Endodermal cell (in vitro differentiated cells): ENCODE measurements at regions not wholly inside any gene's neighbourhood (a gene's known extent, or its start where the extent isn't known, plus 50 kb on each side); places are given as distances from the start of the nearest gene placed in this dataset.

Experiments
- DNase-seq: peaks from one replicate; pipeline ENCODE4 v3.0.0-alpha.2; 2017
- H3K27ac ChIP-seq: 2 replicates; pipeline ENCODE4 v1.5.1; 2013; ENCODE audit warnings: mild to moderate bottlenecking, low read depth, low read length, moderate library complexity
- H3K27me3 ChIP-seq: 2 replicates; pipeline ENCODE4 v1.6.1; 2013; ENCODE audit warnings: mild to moderate bottlenecking, low read length, moderate library complexity; ENCODE audit not compliant: insufficient read depth, control insufficient read depth, poor library complexity, severe bottlenecking
- H3K36me3 ChIP-seq: 2 replicates; pipeline ENCODE4 v1.7.0; 2013; ENCODE audit warnings: mild to moderate bottlenecking, low read length, moderate library complexity; ENCODE audit not compliant: control insufficient read depth, insufficient read depth
- H3K4me1 ChIP-seq: one replicate; pipeline ENCODE4 v1.7.0; 2013; ENCODE audit warnings: low read length; ENCODE audit not compliant: control insufficient read depth, insufficient read depth
- H3K4me3 ChIP-seq: 2 replicates; pipeline ENCODE4 v1.5.1; 2013; ENCODE audit warnings: mild to moderate bottlenecking, low read length, moderate library complexity
- H3K9ac ChIP-seq: 2 replicates; pipeline ENCODE4 v1.6.1; 2013; ENCODE audit warnings: mild to moderate bottlenecking, low read length, moderate library complexity; ENCODE audit not compliant: poor library complexity, severe bottlenecking; ENCODE audit errors: extremely low read depth
- H3K9me3 ChIP-seq: 2 replicates; pipeline ENCODE4 v1.6.1; 2013; ENCODE audit warnings: mild to moderate bottlenecking, low read length, moderate library complexity; ENCODE audit not compliant: control insufficient read depth
- H3K27ac Mint-ChIP-seq: 2 replicates; pipeline ENCODE4 v1.8.0; 2020; ENCODE audit warnings: mixed read lengths
- H3K27me3 Mint-ChIP-seq: 2 replicates; pipeline ENCODE4 v1.8.0; 2021; ENCODE audit warnings: mild to moderate bottlenecking, mixed read lengths; ENCODE audit not compliant: insufficient read depth
- H3K36me3 Mint-ChIP-seq: 2 replicates; pipeline ENCODE4 v1.8.0; 2020; ENCODE audit warnings: low read depth, mixed read lengths
- H3K4me1 Mint-ChIP-seq: 2 replicates; pipeline ENCODE4 v1.8.0; 2020; ENCODE audit warnings: mixed read lengths
- H3K4me3 Mint-ChIP-seq: 2 replicates; pipeline ENCODE4 v1.8.0; 2020; ENCODE audit warnings: mild to moderate bottlenecking, moderate library complexity, mixed read lengths
- H3K9me3 Mint-ChIP-seq: 2 replicates; pipeline ENCODE4 v1.8.0; 2020; ENCODE audit warnings: mild to moderate bottlenecking, mixed read lengths
- WGBS, 2 experiments: methylation state at CpG; one replicate each; pipeline versions ENCODE4 v1.1.5 to v1.1.7; 2013; ENCODE audit warnings: missing lambda C conversion rate in 2 of 2, mixed read lengths in 1 of 2; ENCODE audit not compliant: insufficient coverage in 1 of 2, insufficient read length in 1 of 2; 5-methylcytosine and 5-hydroxymethylcytosine counted together
- TF ChIP-seq, protein P1 (sequence below): fragments of 200-600 bp; sonication (generic); conservative IDR thresholded peaks from 2 replicates; pipeline ENCODE4 v1.5.0; 2021; ENCODE audit warnings: antibody characterized with exemption, mild to moderate bottlenecking

DNA sequence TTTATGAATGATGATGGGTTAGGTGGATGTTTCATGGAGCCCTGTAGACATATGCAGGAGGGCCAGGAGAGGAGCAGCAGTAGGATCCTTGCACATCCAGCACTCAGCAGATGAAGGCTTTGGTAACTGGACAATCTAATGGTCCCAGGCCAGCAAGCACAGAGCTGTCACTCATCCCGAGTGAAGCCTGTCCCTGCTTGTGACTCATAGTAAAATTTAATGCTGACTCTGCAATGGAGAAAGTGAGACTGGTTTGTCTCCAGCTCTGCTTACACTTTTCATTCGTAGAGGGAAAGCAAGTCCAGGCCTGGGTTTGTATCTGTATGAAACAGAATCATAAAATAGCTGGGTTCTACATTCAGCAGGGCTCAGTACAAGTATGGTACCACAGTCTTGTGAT is 131.7 kb downstream of the DTWD1 start:
- TF ChIP-seq, protein P1, sequence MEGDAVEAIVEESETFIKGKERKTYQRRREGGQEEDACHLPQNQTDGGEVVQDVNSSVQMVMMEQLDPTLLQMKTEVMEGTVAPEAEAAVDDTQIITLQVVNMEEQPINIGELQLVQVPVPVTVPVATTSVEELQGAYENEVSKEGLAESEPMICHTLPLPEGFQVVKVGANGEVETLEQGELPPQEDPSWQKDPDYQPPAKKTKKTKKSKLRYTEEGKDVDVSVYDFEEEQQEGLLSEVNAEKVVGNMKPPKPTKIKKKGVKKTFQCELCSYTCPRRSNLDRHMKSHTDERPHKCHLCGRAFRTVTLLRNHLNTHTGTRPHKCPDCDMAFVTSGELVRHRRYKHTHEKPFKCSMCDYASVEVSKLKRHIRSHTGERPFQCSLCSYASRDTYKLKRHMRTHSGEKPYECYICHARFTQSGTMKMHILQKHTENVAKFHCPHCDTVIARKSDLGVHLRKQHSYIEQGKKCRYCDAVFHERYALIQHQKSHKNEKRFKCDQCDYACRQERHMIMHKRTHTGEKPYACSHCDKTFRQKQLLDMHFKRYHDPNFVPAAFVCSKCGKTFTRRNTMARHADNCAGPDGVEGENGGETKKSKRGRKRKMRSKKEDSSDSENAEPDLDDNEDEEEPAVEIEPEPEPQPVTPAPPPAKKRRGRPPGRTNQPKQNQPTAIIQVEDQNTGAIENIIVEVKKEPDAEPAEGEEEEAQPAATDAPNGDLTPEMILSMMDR, result no peak
- Histone ChIP-seq H3K9me3 (no peaks in the 10 kb centered on the region), H3K9ac (no peak overlapping the region), H3K4me1 (no peaks in the 10 kb centered on the region), H3K27ac (no peak overlapping the region), H3K27me3 (no peaks in the 10 kb centered on the region), H3K4me3 (no peak overlapping the region), H3K36me3 (no peaks in the 10 kb centered on the region)
- no peaks in the 10 kb centered on the region for H3K27me3 Mint-ChIP-seq
- H3K9me3 Mint-ChIP-seq, result no peaks in the 10 kb centered on the region
- H3K36me3 Mint-ChIP-seq, result no peaks in the 10 kb centered on the region
- H3K4me3 Mint-ChIP-seq, result no peak overlapping the region
- no peak for DNase-seq
- H3K4me1 Mint-ChIP-seq, result no peaks in the 10 kb centered on the region
- H3K27ac Mint-ChIP-seq, result no peak overlapping the region
- WGBS, 2 experiments, result 85 to 100% methylated on average over 2 of the region's 2 CpGs

DNA sequence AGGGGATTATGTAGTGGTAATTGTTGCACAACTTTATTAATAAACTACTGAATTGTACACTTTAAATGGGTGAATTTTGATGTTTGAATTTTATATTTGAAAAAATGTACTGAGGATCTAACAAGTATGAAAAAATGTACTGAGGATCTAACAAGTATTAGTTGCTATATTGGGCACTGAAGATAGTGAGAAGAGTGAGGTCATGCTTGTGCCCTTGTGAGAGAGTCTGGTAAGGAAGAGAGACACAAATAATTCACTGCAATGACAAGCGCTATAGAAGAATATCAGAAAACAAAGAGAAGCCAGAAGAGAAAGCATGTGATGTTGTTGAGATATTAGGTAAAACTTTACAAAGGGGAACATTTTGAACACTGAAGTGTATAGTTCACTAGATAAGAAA is 137.6 kb downstream of the DTWD1 start:
- Histone ChIP-seq H3K27me3 (no peaks in the 10 kb centered on the region), H3K36me3 (no peaks in the 10 kb centered on the region), H3K9ac (no peak overlapping the region), H3K9me3 (peaks cover 27% of the 10 kb centered on the region), H3K27ac (no peak overlapping the region), H3K4me3 (no peak overlapping the region), H3K4me1 (no peaks in the 10 kb centered on the region)
- Mint-ChIP-seq H3K4me3 (no peak overlapping the region), H3K4me1 (no peaks in the 10 kb centered on the region), H3K27me3 (no peaks in the 10 kb centered on the region), H3K9me3 (peaks cover 32% of the 10 kb centered on the region), H3K36me3 (peaks cover 2% of the 10 kb centered on the region), H3K27ac (no peak overlapping the region)
- 96 to 100% methylated on average over 1 of the region's 1 CpG for whole genome bisulfite sequencing, 2 experiments
- DNase-seq, result no peak
- TF ChIP-seq, protein P1, result no peak

DNA sequence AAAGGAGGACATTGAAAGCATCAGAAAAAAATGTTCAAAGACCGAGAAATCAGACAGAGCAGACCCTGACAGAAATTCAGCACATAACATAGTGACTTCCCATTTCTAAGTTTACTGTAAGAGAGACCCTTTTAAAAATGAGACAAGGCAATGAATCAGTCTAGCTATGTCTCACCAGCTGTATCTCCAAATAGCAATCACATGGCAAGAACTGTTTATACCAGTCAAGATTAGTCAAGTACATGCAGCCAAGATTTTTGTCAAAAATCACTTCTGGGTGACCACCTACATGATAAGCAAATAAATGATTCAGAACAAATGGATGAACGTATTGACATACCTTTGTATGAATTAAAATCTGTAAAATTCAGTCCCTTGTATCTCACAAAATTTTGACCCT is 138.0 kb downstream of the DTWD1 start:
- DNase-seq, result no peak
- peaks cover 27% of the 10 kb centered on the region for H3K9me3 ChIP-seq
- no peak overlapping the region for H3K4me3 ChIP-seq
- Mint-ChIP-seq H3K27ac (no peak overlapping the region), H3K27me3 (no peaks in the 10 kb centered on the region), H3K4me3 (no peak overlapping the region), H3K4me1 (no peaks in the 10 kb centered on the region), H3K36me3 (peaks cover 2% of the 10 kb centered on the region), H3K9me3 (peaks cover 32% of the 10 kb centered on the region)
- H3K4me1 ChIP-seq, result no peaks in the 10 kb centered on the region
- no peaks in the 10 kb centered on the region for H3K27me3 ChIP-seq
- WGBS, 2 experiments, result 100% methylated on average over 2 of the region's 2 CpGs; no CpG with 5 or more reads in 1 of the 2 experiments
- H3K36me3 ChIP-seq, result no peaks in the 10 kb centered on the region
- H3K9ac ChIP-seq, result no peak overlapping the region
- TF ChIP-seq, protein P1, result no peak
- no peak overlapping the region for H3K27ac ChIP-seq
